HUDEP-2 (cell line): ENCODE measurements at regions not wholly inside any gene's neighbourhood (a gene's known extent, or its start where the extent isn't known, plus 50 kb on each side); places are given as distances from the start of the nearest gene placed in this dataset.
"Not testable (repeated sequence)": the region's sequence is repeated elsewhere in the genome, so short reads cannot be mapped to it uniquely, and the experiment has no call there.

Source experiments
- DNase-seq, 76 experiments: peaks; one replicate each; lab custom pipeline; 2025; ENCODE audit not compliant: unreplicated experiment in 76 of 76; lab: John Stamatoyannopoulos, UW

DNA sequence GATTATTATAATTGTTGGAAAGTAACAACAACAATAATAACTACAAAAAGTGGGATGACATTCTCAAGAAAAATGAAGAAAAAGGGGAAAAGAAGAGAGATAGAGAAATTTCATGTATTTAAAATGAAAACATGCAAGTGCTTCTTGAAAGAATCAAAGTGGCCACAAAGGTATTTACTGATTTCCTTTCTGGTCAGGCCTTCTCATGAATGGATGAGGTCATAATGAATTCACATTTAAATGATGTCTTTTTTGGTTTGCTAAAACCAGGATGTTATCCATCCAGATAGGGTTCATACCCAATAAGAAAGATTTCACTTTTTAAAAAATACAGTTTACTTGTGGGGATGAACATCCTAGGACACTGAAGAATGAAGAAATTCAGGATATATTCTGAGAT lies 446.4 kb upstream of the PTGER4 start:
- no peak for DNase-seq

DNA sequence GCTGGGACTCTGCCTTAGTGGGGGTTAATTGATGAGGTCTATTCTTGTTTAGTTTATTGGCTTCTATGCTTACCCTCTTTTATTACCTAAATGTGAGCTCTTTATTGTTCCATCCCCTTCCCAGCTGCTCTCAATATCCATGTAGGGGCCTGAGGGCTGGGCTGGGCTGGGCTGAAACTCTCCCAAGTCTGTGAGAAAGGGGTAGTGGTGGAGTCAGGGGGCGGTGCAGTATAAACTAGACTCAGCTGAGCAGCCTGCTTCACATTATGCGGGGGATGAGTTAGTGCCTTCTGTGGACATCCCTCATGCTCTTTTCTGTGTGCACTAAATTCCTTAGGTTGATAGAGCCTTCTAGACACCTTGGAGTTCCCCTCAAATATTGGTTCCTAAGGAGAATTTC lies 451.8 kb upstream of the PTGER4 start:
- DNase-seq: no peak

GRCh38 chr5:40227366-40227765 lies 452.3 kb upstream of the PTGER4 start:
- no peak for DNase-seq

- no peak for DNase-seq
These were observed 452.8 kb upstream of the PTGER4 start for GRCh38 chr5:40226906-40227305.

DNA sequence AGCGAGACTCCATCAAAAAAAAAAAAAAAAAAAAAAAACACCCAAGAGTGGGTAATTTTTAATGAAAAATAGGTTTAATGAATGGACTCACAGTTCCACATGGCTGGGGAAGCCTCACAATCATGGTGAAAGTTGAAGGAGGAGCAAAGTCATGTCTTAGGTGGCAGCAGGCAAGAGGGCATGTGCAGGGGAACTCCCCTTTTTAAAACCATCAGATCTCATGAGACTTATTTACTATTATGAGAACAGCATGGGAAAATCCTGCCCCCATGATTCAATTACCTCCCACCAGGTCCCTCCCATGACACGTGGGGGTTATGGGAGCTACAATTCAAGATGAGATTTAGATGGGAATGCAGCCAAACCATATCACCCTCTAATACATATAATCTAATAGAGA lies 454.6 kb upstream of the PTGER4 start:
- not testable (repeated sequence) for DNase-seq

DNA sequence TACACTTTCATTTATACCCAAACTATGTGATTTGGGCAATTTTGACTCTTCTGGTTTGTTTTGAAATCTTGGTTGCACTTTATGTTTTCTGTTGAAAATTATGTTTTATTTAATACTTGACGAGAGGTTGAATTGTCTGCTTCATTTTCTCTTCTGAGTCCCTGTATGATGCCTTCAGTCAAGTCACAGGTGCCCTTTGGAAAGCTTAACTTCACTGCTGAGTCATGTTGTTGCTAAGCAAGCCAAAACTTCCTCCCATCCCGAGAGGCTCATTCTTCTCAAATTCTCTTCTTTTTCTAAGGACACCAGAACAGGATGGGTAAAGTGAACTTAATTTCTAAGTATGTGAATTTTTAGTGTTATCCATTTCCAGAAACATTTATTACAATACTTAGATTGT lies 455.3 kb upstream of the PTGER4 start:
- DNase-seq: no peak

DNA sequence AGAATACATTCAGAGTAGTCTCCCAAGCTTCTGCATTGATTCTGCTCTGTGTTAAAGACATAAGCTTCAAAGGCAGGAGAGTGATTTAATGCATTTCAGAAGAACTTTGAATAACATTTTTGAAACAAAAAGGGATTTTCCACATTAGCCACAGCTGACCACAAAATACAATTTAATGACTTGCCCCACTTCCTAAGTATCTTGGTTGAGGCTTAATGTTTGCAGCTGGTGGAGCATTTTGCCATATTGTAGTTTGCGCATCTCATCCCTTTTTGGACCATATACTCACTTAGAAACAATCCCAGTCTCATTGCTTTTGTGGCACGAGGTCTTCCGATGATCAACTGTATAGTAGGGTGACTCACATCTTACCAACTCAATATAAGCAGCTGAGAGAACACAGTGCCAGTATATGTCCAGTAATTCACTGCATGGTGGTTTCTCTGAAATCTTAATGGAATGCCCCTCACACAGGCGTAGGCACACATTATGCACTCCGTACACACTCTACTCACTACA lies 455.8 kb upstream of the PTGER4 start:
- DNase-seq: no peak

DNA sequence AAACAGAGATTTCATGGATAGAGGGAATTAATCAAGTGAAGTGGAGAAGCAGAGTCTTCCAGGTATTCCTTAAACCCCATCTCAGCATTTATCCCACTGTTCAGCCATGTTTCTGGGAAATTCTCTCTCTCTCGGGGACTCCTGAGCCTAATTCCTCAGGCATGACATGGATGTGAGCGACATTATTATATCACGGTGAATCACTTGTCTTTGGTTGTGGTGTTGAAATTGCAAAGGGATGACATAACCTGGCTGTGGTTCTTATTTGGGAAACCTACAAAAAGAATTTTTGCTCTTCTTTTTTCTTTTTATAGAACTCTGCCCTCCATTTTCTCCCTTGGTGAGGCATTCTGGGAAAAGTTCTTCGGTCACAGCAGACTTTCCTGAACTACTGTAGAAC lies 457.9 kb upstream of the PTGER4 start:
- DNase-seq: no peak

DNA sequence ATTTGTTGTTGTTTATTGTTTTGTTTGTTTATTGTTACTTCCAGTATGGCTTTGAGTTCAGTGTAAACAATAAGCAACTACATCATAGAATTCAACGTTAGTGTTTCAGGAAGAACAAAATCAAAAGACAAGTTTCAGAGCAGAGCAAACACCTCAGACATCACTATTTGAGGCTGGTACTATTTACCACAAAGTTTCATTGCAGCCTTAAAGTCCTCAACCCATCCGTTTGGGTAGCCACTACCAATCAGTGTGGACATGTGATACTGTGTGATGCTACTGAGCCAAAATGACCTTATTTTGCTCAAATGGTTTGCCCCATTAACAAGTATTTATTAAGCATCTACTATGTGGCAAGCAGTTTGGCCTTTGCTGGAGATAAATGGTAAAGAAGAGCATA lies 458.5 kb upstream of the PTGER4 start:
- no peak for DNase-seq

GRCh38 chr5:40220260-40220659 lies 459.5 kb upstream of the PTGER4 start:
- no peak for DNase-seq

- no peak for DNase-seq
These were observed 462.2 kb upstream of the PTGER4 start for GRCh38 chr5:40217553-40217952.

- no peak for DNase-seq
These were observed 469.0 kb upstream of the PTGER4 start for GRCh38 chr5:40210694-40211093.

- DNase-seq: no peak
These were observed 473.7 kb upstream of the PTGER4 start for GRCh38 chr5:40206030-40206429.

GRCh38 chr5:40204144-40204543 lies 475.6 kb upstream of the PTGER4 start:
- no peak for DNase-seq

DNA sequence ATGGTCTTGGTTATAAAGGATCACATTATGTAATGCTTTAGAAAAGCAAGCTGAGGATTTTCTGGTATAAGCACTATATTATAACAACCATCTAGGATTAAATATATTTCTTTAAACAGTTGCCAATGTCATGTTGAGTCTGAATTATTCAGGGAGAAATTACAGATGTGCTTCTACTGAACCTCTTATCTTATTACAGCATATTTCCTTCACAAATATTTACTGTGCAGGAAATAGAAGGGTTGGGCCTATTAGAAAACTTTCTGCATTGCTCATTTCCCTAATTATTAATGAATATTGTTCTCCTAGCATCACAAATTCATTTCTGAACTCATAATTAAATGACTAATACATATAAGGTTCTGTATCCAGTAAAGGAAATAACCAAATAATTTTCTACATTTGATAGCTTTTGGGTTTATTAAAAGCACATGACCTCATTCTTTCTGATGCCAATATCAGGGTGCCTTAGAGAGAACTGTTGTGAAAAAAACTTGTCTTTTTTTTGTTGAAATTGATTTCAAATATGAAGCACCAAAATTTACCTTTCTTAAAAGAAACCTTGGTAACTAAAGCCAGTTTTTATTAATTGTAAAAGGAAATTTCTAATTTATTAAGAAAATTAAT lies 476.8 kb upstream of the PTGER4 start:
- no peak for DNase-seq

- no peak for DNase-seq
These were observed 481.0 kb upstream of the PTGER4 start for GRCh38 chr5:40198736-40199135.

DNA sequence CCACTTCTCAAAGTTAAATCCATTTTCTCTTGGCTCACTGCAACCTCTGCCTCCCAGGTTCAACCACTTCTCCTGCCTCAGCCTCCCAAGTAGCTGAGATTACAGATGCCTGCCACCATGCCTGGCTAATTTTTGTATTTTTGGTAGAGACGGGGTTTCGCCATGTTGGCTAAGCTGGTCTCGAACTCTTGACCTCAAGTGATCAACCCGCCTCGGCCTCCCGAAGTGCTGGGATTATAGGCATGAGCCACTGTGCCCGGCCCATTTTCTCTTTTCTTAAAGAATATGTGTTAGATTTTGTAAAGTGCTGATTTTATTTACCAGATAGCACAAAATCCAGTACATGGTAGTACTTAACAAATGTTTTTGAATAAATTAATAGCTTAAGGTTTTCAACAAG lies 484.1 kb upstream of the PTGER4 start:
- DNase-seq: not testable (repeated sequence)

GRCh38 chr5:40191150-40191549 lies 488.6 kb upstream of the PTGER4 start:
- DNase-seq: no peak

- DNase-seq: no peak
These were observed 507.0 kb upstream of the PTGER4 start for GRCh38 chr5:40172721-40173120.

DNA sequence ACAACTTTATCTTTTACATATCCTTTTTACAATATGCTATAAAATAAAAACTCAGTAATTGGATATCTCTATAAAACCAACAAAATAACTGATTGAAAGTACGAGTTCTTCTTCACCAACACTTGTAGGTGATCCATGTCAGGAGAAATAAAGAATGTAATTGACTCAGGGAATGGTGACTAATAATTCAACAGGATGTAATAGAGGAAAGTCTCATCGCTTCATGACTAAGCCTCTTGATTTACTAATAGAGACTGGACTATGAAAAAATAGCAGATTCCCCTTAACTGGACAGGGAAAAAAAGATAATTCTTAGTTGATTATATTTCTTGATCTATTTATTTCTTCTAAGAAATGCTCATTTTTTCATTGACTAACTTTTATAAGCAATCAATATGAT lies 507.7 kb upstream of the PTGER4 start:
- DNase-seq: no peak

DNA sequence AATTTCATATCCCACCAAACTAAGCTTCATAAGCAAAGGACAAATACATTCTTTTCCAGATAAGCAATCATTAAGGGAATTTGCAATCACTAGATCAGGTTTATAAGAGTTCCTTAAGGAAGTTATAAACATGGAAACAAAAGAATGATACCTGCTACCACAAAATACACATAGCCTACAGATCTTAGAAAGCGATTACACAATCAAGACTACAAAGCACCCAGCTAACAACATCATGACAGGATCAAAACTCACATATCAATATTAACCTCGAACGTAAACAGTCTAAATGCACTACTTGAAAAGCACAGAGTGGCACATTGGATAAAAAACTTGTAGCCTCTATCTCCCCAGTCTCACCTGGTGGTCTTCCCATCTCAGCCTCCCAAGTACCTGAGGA lies 512.4 kb upstream of the PTGER4 start:
- no peak for DNase-seq

- DNase-seq: no peak
These were observed 512.9 kb upstream of the PTGER4 start for GRCh38 chr5:40166802-40167201.
